ENCODE measurements at regions not wholly inside any gene's neighbourhood (a gene's known extent, or its start where the extent isn't known, plus 50 kb on each side); places are given as distances from the start of the nearest gene placed in this dataset.
A peak's percentile ranks its signal among the peaks of the same experiment; 100 is the strongest.

DNA sequence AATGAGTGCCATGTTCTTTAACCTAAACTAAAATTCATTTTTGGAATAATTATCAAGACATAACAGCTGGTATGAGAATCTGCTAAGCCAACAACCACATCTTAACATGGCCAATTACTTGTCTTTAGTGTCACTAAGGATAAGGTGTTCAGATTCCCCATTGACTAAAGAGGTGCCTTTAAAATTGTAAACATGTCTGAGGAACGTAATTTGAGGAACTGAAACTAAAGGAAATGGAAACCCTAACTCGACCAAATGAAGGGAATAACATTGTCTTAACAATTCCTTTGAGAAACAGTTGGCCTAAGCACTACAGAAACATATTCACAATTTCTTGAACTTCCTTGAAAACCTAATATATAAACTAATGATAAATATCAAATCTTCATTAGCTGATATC lies 355.4 kb upstream of the GULP1 start:
- Histone ChIP-seq H3K27ac (no peak overlapping the region), H3K4me3 (no peak overlapping the region), H3K27me3 (no peaks in the 10 kb centered on the region), H3K36me3 (no peaks in the 10 kb centered on the region), H3K9me3 (no peaks in the 10 kb centered on the region), H3K4me1 (no peaks in the 10 kb centered on the region)
- intact Hi-C loops (cut with DNase I; ENCODE audit: low total_unique reads) = no loop called here
- TF ChIP-seq POLR2AphosphoS5 (IDR thresholded peaks at IDR 0.05) (no peak), POLR2A (IDR thresholded peaks at IDR 0.05) (no peak), EP300 (IDR thresholded peaks at IDR 0.05) (no peak)
- TF ChIP-seq, protein P1, sequence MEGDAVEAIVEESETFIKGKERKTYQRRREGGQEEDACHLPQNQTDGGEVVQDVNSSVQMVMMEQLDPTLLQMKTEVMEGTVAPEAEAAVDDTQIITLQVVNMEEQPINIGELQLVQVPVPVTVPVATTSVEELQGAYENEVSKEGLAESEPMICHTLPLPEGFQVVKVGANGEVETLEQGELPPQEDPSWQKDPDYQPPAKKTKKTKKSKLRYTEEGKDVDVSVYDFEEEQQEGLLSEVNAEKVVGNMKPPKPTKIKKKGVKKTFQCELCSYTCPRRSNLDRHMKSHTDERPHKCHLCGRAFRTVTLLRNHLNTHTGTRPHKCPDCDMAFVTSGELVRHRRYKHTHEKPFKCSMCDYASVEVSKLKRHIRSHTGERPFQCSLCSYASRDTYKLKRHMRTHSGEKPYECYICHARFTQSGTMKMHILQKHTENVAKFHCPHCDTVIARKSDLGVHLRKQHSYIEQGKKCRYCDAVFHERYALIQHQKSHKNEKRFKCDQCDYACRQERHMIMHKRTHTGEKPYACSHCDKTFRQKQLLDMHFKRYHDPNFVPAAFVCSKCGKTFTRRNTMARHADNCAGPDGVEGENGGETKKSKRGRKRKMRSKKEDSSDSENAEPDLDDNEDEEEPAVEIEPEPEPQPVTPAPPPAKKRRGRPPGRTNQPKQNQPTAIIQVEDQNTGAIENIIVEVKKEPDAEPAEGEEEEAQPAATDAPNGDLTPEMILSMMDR (IDR thresholded peaks at IDR 0.05) = no peak
- DNase-seq = no peak
- WGBS, 5 donors = 50 to 69% (median 66%) methylated on average over 2 of the region's 2 CpGs

DNA sequence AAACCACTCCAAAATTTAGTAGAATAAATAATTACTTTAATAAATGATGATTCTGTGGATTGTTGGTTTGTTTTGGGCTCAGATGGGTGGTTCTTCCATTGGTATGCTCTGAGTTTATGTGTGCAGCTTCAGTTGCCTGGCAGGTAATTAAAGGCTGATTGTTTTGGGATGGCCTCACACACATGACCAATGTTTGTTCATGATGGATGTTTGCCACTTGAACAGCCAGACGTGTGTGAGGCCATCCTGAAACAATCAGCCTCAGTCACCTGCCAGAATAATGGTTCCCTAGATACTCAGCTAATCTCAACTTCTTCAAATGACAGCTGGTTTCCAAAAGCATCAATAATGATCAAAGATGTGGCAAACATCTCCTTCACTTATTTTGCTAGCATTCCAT lies 352.5 kb upstream of the GULP1 start:
- Histone ChIP-seq H3K9me3 (no peaks in the 10 kb centered on the region), H3K36me3 (no peaks in the 10 kb centered on the region), H3K4me1 (no peaks in the 10 kb centered on the region), H3K27me3 (no peaks in the 10 kb centered on the region), H3K27ac (no peak overlapping the region), H3K4me3 (no peak overlapping the region)
- WGBS, 5 donors = 6 to 57% (median 29%) methylated on average over 1 of the region's 1 CpG
- no peak for DNase-seq
- no peak for TF ChIP-seq POLR2AphosphoS5 (IDR thresholded peaks at IDR 0.05)
- TF ChIP-seq POLR2A (IDR thresholded peaks at IDR 0.05) = no peak
- TF ChIP-seq EP300 (IDR thresholded peaks at IDR 0.05) = no peak
- TF ChIP-seq, protein P1 (IDR thresholded peaks at IDR 0.05) = no peak
- intact Hi-C loops (cut with DNase I; ENCODE audit: low total_unique reads) = no loop called here

DNA sequence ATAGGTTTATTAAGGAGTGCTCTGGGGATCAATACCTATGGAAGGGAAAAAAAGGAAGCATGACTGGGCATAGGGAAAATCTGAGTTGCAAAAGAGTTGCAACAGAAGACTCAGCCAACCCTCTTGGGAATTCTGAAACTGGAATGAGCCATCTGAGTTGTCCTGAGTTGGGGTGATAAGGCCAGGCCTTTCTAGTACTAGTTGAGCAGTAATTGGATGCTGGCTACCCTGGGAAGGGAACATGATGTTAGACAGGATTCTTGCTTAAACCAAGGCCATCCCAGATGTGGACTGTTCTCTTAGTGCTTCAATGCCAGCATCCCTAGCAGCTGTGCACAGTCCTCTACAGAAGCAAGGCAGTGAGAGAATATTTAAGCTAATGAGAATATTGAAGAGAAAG lies 348.8 kb upstream of the GULP1 start:
- DNase-seq = peak in 1 of 2 donors; percentile 6
- H3K4me3 ChIP-seq = no peak overlapping the region
- H3K27me3 ChIP-seq = no peaks in the 10 kb centered on the region
- intact Hi-C loops (cut with DNase I; ENCODE audit: low total_unique reads) = no loop called here
- TF ChIP-seq POLR2A (IDR thresholded peaks at IDR 0.05) (no peak), POLR2AphosphoS5 (IDR thresholded peaks at IDR 0.05) (no peak), EP300 (IDR thresholded peaks at IDR 0.05) (no peak)
- TF ChIP-seq, protein P1 (IDR thresholded peaks at IDR 0.05) = no peak
- no peaks in the 10 kb centered on the region for H3K9me3 ChIP-seq
- no peaks in the 10 kb centered on the region for H3K4me1 ChIP-seq
- H3K36me3 ChIP-seq = no peaks in the 10 kb centered on the region
- no peak overlapping the region for H3K27ac ChIP-seq

DNA sequence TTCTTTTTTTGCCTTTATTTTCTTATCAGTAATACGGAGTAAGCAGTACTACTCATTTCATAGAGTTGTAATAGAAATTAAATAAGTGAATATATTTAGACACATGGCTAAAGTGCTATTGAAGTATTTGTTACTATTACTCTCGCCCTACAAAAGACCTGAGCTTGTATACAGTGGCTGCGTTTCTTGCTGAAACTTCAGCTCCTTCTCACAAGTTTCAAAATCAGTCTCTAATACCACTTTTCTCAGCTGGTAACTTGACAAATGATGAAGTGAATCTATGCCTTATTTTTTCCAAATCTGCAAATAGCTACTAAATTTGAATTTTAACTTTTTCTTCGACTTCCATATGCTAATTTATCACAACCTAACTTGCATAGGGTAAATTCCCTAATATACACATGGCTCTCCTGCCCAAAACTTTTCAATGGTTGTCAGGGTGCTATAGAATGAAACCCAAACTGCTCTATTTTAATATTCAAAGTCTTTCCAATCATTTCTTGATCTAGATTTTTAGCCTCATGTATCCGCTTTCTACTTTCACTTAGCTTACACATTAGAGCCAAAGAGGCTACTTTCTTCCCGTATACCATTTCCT lies 347.8 kb upstream of the GULP1 start:
- WGBS, 5 donors = 85 to 92% (median 89%) methylated on average over 6 of the region's 6 CpGs
- Histone ChIP-seq H3K36me3 (no peaks in the 10 kb centered on the region), H3K27ac (no peak overlapping the region), H3K4me1 (no peaks in the 10 kb centered on the region), H3K4me3 (no peak overlapping the region), H3K9me3 (no peaks in the 10 kb centered on the region), H3K27me3 (no peaks in the 10 kb centered on the region)
- no peak for DNase-seq
- TF ChIP-seq, protein P1 (IDR thresholded peaks at IDR 0.05) = no peak
- TF ChIP-seq POLR2AphosphoS5 (IDR thresholded peaks at IDR 0.05) = no peak
- TF ChIP-seq POLR2A (IDR thresholded peaks at IDR 0.05) = no peak
- TF ChIP-seq EP300 (IDR thresholded peaks at IDR 0.05) = no peak
- intact Hi-C loops (cut with DNase I; ENCODE audit: low total_unique reads) = no loop called here

Data from stomach (tissue), 8 donors.